HG03025 (cell line): ENCODE measurements at regions not wholly inside any gene's neighbourhood (a gene's known extent, or its start where the extent isn't known, plus 50 kb on each side); places are given as distances from the start of the nearest gene placed in this dataset.
"Not testable (repeated sequence)": the region's sequence is repeated elsewhere in the genome, so short reads cannot be mapped to it uniquely, and the experiment has no call there.

Source experiments
- ATAC-seq: cut with Tn5 transposase; IDR thresholded peaks from one replicate; pipeline ENCODE4 v1.9.1; 2021; ENCODE audit warnings: mild to moderate bottlenecking, moderate library complexity; ENCODE audit not compliant: unreplicated experiment, low FRiP score

DNA sequence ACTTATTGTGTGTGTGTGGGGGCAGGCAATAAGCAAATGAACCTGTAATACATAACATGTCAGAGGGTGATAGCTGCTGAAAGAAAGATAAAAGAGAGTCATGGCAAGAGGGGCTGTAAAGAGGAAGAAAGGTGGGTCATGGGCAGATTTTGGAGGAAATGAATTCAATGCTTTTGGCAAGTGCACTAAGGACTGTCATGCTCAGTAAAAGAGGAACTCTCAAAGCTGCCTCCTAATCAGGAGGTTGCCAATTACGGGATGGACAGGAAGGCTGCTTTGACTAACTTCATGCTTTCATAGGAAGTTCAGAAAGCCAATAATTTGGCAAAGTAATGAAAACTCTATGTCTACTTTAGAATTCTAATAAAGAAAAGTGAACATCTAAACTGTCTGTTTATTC, 401.2 kb downstream of the SH2D4B start:
- no peak for ATAC-seq

DNA sequence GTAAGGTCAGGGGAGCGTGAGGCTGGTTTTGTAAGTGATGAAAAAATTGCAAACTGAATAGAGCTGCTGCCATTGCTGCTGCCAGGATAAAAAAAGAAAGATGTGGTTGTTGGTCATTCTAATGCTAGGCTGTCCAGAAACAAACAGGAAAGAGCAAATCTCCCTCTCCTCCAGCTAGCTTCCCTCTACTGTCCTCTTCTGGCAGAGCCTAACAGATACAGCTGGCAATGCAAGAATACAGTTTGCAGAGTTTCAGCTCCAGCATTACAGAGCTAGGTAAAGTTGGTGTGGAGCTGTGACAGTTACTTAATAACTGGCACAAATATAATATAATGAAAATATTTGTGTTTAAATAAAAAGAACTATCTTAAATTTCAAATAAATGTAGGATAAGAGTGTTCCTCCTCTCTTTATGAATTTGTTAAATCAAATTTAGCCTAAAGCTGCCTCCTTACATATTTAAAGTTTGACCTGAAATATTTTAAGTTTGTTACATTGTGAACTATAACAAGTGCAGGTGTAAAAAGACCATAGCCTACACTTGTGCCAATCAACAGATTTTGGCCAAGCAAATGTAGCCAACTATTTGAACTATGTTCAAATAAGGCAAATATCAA, 407.7 kb downstream of the SH2D4B start:
- peak; percentile 72 for ATAC-seq

DNA sequence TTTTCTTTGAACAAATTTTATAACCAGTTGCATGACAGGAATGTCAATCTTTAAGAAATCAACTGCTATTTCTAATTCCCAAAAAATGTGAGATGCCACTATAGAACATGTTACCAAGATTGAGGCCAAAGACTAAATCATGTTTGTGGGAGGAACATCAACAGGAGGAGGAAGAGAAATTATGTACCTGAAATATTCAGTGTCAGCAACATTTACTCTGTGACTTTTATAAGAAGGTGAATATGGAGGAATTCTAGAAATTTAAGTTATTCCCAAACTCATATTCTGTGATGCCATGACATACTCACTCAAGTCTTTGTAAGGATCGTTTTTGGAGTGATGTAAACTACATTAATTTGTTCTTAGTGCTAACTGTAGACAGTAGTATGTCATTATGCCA, 408.4 kb downstream of the SH2D4B start:
- no peak for ATAC-seq

DNA sequence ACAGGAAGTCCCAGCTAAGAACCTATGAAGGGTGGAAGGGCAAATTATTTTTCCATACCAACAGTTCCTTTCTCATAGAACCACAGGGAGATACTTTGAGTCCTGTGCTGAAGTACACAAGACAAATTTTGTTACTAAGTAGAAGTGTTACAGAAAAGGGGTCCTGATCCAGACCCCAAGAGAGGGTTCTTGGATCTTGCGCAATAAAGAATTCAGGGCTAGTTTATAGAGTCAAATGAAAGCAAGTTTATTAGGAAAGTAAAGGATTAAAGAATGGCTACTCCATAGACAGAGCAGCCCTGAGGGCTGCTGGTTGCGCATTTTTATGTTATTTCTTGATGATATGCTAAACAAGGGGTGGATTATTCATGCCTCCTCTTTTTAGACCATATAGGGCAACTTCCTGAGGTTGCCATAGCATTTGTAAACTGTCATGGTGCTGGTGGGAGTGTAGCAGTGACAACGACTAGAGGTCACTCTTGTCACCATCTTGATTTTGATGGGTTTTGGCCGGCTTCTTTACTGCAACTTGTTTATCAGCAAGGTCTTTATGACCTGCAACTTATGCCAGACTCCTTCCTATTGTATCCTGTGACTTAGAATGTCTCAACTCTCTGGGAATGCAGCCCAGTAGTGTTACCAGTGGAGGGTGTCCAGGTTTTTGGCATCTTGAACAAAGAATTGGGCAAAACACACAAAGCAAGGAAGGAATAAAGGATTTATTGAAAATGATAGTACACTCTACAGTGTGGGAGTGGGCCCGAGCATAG, 409.4 kb downstream of the SH2D4B start:
- ATAC-seq = no peak

DNA sequence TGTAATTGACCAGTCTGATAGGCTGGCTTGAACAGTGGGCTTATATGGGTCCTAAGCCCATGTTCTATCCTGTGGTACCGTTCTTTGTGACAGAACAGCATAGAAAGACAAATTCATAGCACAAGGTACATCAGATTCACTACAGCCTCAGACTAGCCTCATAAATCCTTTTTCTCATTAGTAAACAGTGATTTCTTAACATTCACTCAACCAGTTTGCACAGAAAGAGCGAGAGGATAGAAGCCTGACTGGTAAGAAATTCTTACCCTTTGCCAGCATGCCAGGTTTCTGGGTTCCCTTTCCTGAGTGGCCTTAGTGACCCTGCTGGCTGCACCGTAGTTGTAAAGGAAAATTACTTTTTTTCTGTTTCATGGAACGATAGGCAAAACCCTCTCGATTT, 412.1 kb downstream of the SH2D4B start:
- ATAC-seq = no peak

DNA sequence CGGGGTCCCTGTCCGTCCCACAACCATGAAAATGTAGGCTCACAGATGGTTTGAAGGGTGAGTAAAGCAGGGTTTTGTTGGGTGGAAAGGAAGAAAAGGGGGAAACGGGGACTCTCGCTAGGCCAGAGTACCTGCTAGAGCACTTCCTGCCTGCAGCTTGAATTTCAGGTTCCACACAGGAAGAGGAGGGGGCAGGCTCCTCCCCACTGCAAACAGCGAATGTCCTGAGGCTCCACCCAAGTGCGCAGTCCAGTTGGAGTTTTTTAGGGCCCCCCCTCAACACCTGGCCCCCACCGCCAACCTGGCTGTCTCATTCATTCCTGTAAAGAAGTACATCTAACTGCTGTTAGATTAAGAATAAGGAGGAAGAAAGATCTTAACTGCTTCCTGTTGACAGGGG, 414.7 kb downstream of the SH2D4B start:
- ATAC-seq = no peak

DNA sequence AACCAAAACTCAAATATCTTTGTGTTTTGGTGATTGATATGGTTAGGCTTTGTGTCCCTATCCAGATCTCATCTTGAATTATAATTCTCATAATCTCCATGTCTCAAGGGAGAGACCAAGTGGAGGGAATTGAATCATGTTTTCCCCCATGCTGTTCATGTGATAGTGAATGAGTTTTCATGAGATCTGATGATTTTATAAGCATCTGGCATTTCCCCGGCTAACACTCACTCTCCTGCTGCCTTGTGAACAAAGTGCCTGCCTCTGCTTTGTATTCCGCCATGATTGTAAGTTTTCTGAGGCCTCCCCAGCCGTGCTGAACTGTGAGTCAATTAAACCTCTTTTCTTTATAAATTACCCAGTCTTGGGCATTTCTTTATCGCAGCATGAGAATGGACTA, 419.5 kb downstream of the SH2D4B start:
- no peak for ATAC-seq

DNA sequence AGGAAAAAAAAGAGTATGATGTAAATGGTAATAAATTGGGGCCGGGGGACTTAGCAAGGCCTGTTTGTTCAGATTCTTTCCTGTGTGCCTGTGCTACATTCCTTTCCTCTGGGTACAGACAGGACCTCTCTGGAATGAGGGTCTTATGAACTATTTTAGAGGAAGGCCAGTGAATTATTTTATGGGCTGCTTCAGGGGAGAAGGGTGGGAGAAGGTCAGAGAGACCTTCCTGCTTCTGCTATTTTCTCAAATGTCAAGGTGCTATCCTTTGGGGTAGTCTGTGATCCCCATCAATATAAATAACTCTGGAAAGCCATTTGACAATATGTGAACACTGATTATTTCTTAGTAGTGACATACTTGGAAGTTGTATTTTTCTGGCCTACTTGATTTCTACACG, 426.5 kb downstream of the SH2D4B start:
- ATAC-seq = no peak

DNA sequence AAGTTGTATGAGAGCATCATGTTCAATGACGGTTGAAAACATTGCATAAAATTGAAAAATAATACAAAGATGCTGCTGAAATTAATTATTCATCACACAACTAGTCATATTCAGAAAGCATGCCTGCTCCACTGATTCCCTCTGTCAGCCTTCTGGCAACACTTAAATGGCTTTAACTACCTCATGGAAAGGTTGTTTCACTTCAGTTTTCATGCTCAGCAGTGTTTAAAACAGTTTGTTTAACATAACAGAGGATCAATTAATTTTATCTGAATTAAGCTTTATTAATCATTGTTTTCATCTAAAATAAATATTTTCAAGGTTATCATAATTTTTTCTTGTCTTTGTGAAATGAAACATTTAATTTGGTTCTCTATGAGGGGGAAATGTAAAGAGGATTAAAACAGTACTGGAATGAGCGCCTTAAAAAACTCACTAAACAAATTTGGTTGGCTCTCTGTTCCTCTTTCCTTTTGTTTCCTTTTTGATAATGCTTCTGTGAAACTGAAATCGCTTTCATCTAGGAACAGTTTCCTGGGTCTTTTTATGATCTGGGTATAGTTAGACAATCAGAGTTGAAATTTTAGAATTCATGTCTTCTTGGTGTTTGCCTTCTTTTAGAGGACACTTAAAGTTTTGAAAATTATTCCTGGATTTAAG, 427.4 kb downstream of the SH2D4B start:
- ATAC-seq = no peak

DNA sequence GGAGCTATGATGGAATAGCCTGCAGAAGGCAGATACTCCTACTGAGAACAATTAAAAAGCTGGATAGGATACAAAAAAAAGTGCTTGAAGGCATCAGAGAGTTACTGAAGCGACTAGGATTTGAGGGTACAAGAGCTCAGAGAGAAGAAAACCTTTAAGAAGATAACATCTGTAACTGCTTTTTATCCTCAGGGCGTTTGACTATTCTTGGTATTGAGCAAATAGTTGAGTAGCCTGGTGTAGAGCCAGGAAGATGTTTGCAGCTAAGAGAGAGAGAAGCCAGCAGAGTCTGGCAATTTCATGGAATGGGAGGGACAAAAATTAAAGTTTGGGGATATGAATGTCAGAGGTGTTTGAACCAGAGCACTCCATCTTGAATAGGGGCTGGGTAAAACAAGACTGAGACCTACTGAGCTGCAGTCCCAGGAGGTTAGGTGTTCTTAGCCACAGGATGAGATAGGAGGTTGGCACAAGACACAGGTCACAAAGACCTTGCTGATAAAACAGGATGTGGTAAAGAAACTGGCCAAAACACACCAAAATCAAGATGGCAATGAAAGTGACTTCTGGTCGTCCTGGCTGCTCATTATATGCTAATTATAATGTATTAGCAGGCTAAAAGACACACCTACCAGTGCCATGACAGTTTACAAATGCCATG, 428.8 kb downstream of the SH2D4B start:
- ATAC-seq = no peak

DNA sequence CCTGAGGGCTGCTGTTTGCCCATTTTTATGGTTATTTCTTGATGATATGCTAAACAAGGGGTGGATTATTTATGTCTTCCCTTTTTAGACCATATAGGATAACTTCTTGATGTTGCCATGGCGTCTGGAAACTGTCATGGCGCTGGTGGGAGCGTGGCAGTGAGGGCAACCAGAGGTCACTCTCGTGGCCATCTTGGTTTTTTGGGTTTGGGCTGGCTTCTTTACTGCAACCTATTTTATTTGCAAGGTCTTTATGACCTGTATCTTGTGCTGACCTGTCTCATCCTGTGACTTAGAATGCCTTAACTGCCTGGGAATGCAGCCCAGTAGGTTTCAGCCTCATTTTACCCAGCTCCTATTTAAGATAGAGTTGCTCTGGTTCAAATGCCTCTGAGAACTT, 429.7 kb downstream of the SH2D4B start:
- not testable (repeated sequence) for ATAC-seq

DNA sequence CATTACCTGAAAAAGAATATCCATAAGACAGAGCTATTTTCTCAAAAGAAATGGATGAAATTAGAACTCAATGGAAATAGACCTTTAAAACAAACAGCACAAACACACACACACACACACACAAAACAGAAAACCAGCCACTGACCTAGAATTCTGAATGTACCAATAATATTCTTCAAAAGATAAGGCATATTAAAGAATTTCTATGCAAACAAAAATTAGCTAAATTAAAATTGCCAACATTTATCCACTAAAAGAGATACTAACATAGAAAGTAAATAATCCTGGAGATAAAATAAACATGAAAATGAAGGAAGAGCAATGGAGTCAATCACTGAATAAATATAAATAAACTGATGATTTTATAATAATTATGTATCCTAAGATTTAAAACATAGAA, 431.2 kb downstream of the SH2D4B start:
- ATAC-seq = no peak

DNA sequence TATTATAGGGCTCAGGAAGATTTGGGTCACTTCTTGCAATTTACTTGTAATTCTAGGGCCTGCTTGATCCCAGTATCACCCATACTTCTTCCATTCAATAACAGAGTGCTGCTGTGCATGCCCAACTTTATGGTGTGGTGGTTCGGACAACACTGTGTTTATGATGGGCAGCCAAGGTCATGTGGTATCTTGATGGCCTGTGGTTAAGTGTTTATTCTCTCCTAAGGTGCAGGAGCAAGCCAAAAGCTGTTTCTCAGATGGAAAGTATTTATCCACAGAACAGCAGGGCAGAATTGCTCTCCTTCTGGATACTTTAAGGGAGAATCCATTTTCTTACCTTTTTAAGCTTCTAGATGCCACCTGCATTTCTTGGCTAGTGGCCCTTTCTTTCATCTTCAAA, 433.8 kb downstream of the SH2D4B start:
- ATAC-seq = no peak

DNA sequence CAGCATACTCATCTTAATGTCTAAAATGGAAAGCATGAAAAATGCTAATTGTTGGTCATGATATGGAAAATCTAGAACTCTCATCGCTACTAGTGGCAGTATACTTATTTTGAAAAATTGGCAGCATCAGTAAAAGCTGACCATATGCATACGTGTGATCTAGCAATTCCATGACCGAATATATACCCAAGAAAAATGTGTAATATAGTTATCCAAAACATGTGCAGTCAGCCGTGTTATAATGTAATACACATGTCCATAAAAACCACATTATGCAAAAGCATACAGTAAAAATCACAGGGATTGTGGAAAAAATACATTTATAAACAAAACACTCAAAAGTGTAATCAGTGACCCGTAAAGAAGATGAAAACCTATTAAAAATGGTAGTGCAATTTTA, 439.0 kb downstream of the SH2D4B start:
- ATAC-seq = no peak

DNA sequence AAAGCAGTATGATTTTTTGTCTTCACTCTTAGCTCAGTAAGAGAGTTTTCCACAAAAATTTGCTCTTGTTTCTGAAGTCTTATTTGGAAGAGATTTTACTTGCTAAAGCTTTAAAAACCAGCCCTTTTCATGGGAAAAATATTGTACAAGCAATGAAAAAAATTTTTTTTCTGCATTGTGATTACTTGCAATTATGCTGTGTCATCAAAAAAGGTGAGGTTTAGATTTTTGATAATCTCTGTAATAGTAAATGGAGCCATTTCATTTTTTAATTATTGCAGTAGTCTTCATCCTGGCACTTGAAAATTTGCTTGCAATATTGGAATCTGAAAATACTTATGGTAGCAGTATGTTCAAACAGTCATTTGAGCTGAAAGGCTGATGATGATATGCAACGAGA, 447.4 kb downstream of the SH2D4B start:
- ATAC-seq = no peak

DNA sequence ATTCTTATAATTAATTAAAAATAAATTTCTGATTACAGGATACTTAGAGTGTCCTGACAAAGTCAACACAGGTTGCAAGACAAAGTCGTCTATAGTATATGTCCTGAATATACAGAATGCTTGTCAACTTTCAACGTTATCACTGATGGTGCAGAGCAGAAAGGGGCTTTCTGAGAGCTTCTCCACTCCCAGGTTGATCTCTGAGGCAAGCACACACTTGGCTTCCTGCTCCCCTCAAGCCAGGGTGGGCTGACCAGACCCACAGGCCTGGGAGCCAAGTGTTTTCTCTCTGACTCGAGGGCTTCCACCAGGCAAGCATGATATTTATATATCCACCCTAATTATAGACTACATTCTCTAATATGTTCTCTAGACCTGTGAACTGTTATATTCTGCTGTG, 448.9 kb downstream of the SH2D4B start:
- ATAC-seq = no peak

DNA sequence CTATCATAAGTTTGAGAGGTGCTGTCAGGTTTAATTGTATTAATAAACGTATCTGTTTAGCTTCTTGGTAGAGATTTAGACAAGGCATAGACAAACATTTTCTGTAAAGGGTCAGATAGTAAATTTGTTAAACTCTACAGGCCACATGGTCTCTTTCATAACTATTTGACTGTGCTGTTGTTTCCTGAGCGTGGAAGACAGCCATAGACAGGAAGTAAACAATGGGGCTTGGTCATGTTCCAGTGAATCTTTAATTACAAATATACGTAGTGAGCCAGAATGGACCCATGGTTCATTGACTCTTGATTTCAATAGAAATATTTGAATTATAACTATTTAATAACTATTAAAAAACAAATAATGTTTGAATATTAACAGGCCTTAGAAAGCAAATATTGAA, 451.1 kb downstream of the SH2D4B start:
- ATAC-seq = no peak

DNA sequence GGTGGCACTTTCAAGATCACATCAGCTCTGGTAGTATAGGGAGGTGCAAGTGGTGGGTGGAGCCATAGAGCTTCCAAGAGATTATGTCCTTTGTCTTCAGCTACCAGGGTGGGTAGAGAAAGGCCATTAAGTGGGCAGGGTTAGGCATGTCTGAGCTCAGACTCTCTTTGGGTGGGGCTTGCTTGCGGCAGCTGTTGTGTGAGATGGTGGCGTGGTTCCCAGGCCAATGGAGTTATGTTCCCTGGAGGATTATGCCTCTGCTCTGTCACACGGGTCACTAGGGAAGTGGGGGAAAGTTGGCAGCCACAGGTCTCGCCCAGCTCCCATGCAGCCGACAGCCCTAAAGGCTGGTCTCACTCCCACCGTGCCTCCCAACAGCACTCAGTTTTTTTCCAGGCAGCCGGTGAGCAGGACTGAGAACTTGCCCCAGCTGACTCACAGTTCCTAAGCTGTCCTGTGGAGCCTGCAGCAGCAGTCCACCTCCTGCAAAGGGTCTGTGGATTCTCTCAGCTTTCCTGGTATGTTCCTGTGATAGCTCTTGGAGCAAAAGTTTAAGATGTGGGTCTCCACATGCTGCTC, 459.0 kb downstream of the SH2D4B start:
- no peak for ATAC-seq

DNA sequence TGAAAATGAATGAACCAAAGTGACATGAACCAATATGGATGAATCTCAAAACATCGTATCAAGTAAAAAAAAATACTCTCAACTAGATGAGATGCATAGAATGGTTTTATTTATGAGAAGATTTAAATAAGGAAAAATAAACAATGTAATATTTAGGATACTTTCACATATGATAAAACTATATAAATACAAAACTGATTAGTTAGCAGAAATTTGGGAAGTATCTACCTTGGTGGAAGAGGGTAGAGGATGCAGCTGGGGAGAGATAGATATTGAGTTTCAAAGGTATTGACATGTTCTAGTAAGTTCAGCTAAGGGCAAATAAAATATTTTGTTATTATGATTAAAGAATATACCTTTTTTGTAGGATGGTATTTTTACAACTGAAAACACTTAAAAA, 463.1 kb downstream of the SH2D4B start:
- ATAC-seq = no peak

DNA sequence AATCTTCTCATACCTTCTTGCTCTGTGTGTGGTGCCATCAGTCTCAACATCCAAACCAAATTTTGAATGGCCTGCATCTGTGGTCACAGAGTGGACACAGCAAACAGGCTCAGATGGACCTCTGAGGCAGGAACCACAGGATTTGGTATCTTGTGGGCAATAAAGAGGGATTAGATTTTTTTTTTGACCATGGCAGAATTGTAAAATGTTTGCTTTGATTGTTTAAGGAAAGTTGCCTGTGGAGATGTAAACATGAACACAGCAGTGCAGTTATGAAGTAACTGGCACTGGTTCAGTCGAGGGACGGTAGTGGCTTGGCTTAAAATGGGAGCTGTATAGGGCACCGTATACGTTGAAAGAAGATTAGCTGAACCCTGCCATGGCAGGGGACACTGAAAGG, 464.7 kb downstream of the SH2D4B start:
- ATAC-seq = no peak

DNA sequence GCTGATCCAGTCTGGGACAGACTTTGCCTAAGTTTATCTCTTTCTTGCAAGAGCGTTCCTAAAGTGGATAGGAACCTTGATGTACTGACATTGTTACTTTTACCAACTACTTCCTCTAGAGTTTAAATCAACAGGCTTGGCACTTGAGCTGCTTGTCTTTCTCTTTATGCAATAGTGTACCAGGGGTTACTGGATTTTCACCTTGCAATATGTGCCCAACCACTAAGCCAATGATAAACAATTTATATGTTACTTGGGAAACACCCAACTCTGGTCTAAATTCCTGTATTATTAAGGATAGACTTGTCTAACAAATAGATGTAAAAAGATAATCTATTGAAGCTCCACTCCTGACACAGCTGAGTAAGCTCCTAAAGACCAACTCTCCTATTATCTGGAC, 470.2 kb downstream of the SH2D4B start:
- no peak for ATAC-seq
